HepG2 (cell line): ENCODE measurements at regions not wholly inside any gene's neighbourhood (a gene's known extent, or its start where the extent isn't known, plus 50 kb on each side); places are given as distances from the start of the nearest gene placed in this dataset.

Experiments
- ATAC-seq: fragments of 200-7000 bp; cut with Tn5 transposase; 3 replicates; pipeline ENCODE4 v1.9.1; 2020; ENCODE audit warnings: mild to moderate bottlenecking, moderate library complexity
- BruUV-seq: library from RNA; stranded (reverse); fragments of 400-500 nt; replicated peaks from 2 replicates; lab custom pipeline; 2021; lab: Mats Ljungman, UMichigan
- CTCF ChIA-PET: fragments of 300-600 bp; formaldehyde crosslinking; extraction: SDS; loops from one replicate; lab custom pipeline; 2021; ENCODE audit warnings: low total read pairs, inconsistent platforms, low intra/inter-chr PET ratio; lab: Yijun Ruan, JAX
- POLR2A ChIA-PET: fragments of 350-600 bp; sonication (Branson Sonifier 250); formaldehyde crosslinking; loops from one replicate; lab custom pipeline; 2020; ENCODE audit warnings: antibody characterized with exemption, inconsistent platforms; lab: Yijun Ruan, JAX
- DNase-seq: peaks from one replicate; pipeline ENCODE4 v3.0.0-alpha.2; 2015; ENCODE audit warnings: low spot score
- FAIRE-seq: peaks from 3 replicates; lab custom pipeline; 2011; peaks lifted over from hg19 to GRCh38; lab: Jason Lieb, UNC
- H2AFZ ChIP-seq: one replicate; pipeline ENCODE4 v1.6.1; 2011; ENCODE audit warnings: low read length, inconsistent platforms
- H3K27ac ChIP-seq: fragments of 300-600 bp; 3 replicates; pipeline ENCODE4 v1.8.0; 2011; ENCODE audit warnings: mixed run types, mild to moderate bottlenecking, mixed read lengths, low read length, inconsistent platforms; ENCODE audit not compliant: insufficient read depth; ENCODE audit errors: extremely low read length
- H3K27me3 ChIP-seq, 2 experiments: fragments of 200-600 bp in 1 of 2; 2 replicates in 1 of 2; 3 replicates in 1 of 2; pipeline versions ENCODE4 v1.6.0 to v1.8.0; 2011; ENCODE audit warnings: low read length in 2 of 2, mild to moderate bottlenecking in 2 of 2, moderate library complexity in 2 of 2, inconsistent platforms in 1 of 2; ENCODE audit not compliant: insufficient read depth in 2 of 2, control insufficient read depth in 1 of 2
- H3K36me3 ChIP-seq, 2 experiments: fragments of 200-600 bp in 1 of 2; replicated peaks in 1 of 2; 2 replicates in 1 of 2; 3 replicates in 1 of 2; pipeline versions ENCODE4 v1.5.1 to v1.8.0; 2011; ENCODE audit warnings: low read length in 2 of 2, inconsistent platforms in 1 of 2; ENCODE audit not compliant: insufficient read depth in 2 of 2, control insufficient read depth in 1 of 2
- H3K4me1 ChIP-seq: 2 replicates; pipeline ENCODE4 v1.5.1; 2012; ENCODE audit warnings: low read length, inconsistent platforms; ENCODE audit not compliant: insufficient read depth
- H3K4me2 ChIP-seq: 2 replicates; pipeline ENCODE4 v1.6.0; 2011; ENCODE audit warnings: low read depth, low read length, inconsistent platforms
- H3K4me3 ChIP-seq, 3 experiments: fragments of 200-600 bp in 1 of 3; sonication (generic), shearing (Covaris generic) in 1 of 3; replicated peaks in 1 of 3; 2 replicates each; pipeline ENCODE4 v1.5.1; 2011 to 2016; ENCODE audit warnings: low read length in 3 of 3, inconsistent platforms in 2 of 3, low read depth in 2 of 3, mild to moderate bottlenecking in 2 of 3, control low read depth in 1 of 3, mixed read lengths in 1 of 3; ENCODE audit not compliant: insufficient read depth in 1 of 3
- H3K79me2 ChIP-seq: one replicate; pipeline ENCODE4 v1.6.1; 2011; ENCODE audit warnings: low read length, inconsistent platforms; ENCODE audit not compliant: insufficient read depth
- H3K9ac ChIP-seq: 2 replicates; pipeline ENCODE4 v1.6.0; 2011; ENCODE audit warnings: mild to moderate bottlenecking, low read depth, low read length, inconsistent platforms; ENCODE audit not compliant: insufficient read depth
- H3K9me3 ChIP-seq: 2 replicates; pipeline ENCODE4 v1.5.1; 2012; ENCODE audit warnings: mild to moderate bottlenecking, low read length
- H4K20me1 ChIP-seq: 2 replicates; pipeline ENCODE4 v1.6.0; 2011; ENCODE audit warnings: inconsistent platforms, mild to moderate bottlenecking, low read length, moderate library complexity; ENCODE audit not compliant: insufficient read depth
- BORCS8-MEF2B ChIP-seq: sonication (generic); formaldehyde crosslinking; IDR thresholded peaks from 2 replicates; pipeline ENCODE4 v1.8.0; 2022; ENCODE audit warnings: mild to moderate bottlenecking, missing genetic modification reagents
- DPF2 ChIP-seq: sonication (generic); formaldehyde crosslinking; IDR thresholded peaks from 2 replicates; pipeline ENCODE4 v1.4.0; 2020; ENCODE audit warnings: mild to moderate bottlenecking, low read depth, missing genetic modification reagents, borderline replicate concordance
- JUND ChIP-seq: sonication (generic); formaldehyde crosslinking; IDR thresholded peaks from 2 replicates; pipeline ENCODE4 v1.8.0; 2022; ENCODE audit warnings: mild to moderate bottlenecking, missing genetic modification reagents
- REL ChIP-seq: sonication (generic); formaldehyde crosslinking; conservative IDR thresholded peaks from 2 replicates; pipeline ENCODE4 v1.8.0; 2022; ENCODE audit warnings: mild to moderate bottlenecking, missing genetic modification reagents, moderate library complexity
- RELA ChIP-seq: sonication (generic); formaldehyde crosslinking; IDR thresholded peaks from 2 replicates; pipeline ENCODE4 v1.4.0; 2020; ENCODE audit warnings: missing genetic modification reagents
- SALL2 ChIP-seq: sonication (generic); formaldehyde crosslinking; IDR thresholded peaks from 2 replicates; pipeline ENCODE4 v1.8.1; 2023; ENCODE audit warnings: mild to moderate bottlenecking, missing genetic modification reagents, inconsistent platforms
- YY1 ChIP-seq: IDR thresholded peaks from 2 replicates; pipeline ENCODE4 v1.6.1; 2011; ENCODE audit warnings: low read length, low read depth, moderate library complexity, mild to moderate bottlenecking; ENCODE audit not compliant: insufficient read depth, insufficient replicate concordance
- ZFP82 ChIP-seq: sonication (generic); formaldehyde crosslinking; IDR thresholded peaks from 2 replicates; pipeline ENCODE4 v1.5.1; 2020; ENCODE audit warnings: mild to moderate bottlenecking, missing genetic modification reagents, borderline replicate concordance
- ZFYVE20 ChIP-seq: sonication (generic); formaldehyde crosslinking; IDR thresholded peaks from 2 replicates; pipeline ENCODE4 v1.8.0; 2023; ENCODE audit warnings: low read depth, mild to moderate bottlenecking, moderate library complexity, missing genetic modification reagents, borderline replicate concordance
- ZMAT3 ChIP-seq: sonication (generic); formaldehyde crosslinking; conservative IDR thresholded peaks from 2 replicates; pipeline ENCODE4 v1.7.0; 2021; ENCODE audit warnings: missing genetic modification reagents
- ZNF775 ChIP-seq: sonication (generic); formaldehyde crosslinking; IDR thresholded peaks from 2 replicates; pipeline ENCODE4 v1.4.0; 2020; ENCODE audit warnings: missing genetic modification reagents, mild to moderate bottlenecking, moderate library complexity, borderline replicate concordance
- WGBS: methylation state at CpG from one replicate; pipeline ENCODE4 v1.1.6; 2017; ENCODE audit warnings: low lambda C conversion rate; 5-methylcytosine and 5-hydroxymethylcytosine counted together
- in situ Hi-C: cut with HindIII; loops from 2 replicates; pipeline ENCODE4 v1.10.0; 2017; ENCODE audit warnings: low pct_unique_long_range_greater_than_20kb; ENCODE audit not compliant: extremely low pct_ligation_motif_present
- intact Hi-C: fragments of 100-400 bp; cut with micrococcal nuclease; formaldehyde crosslinking; loops from one replicate; pipeline ENCODE4 v1.10.0; 2022; ENCODE audit not compliant: unreplicated experiment
- TF ChIP-seq, protein P1 (sequence below): sonication (generic); formaldehyde crosslinking; IDR thresholded peaks from 2 replicates; pipeline ENCODE4 v1.4.0; 2020; ENCODE audit warnings: mild to moderate bottlenecking, low read depth, missing genetic modification reagents
- TF ChIP-seq, protein P2 (sequence below): sonication (generic); formaldehyde crosslinking; IDR thresholded peaks from 2 replicates; pipeline ENCODE4 v1.8.1; 2023; ENCODE audit warnings: missing genetic modification reagents, mild to moderate bottlenecking, borderline replicate concordance
- TF ChIP-seq, protein P3 (sequence below): sonication (generic); formaldehyde crosslinking; IDR thresholded peaks from 2 replicates; pipeline ENCODE4 v1.8.0; 2022; ENCODE audit warnings: missing genetic modification reagents, low read depth, mild to moderate bottlenecking, borderline replicate concordance
- TF ChIP-seq, protein P4 (sequence below): sonication (generic); formaldehyde crosslinking; IDR thresholded peaks from 2 replicates; pipeline ENCODE4 v1.5.0; 2020; ENCODE audit warnings: missing genetic modification reagents

DNA sequence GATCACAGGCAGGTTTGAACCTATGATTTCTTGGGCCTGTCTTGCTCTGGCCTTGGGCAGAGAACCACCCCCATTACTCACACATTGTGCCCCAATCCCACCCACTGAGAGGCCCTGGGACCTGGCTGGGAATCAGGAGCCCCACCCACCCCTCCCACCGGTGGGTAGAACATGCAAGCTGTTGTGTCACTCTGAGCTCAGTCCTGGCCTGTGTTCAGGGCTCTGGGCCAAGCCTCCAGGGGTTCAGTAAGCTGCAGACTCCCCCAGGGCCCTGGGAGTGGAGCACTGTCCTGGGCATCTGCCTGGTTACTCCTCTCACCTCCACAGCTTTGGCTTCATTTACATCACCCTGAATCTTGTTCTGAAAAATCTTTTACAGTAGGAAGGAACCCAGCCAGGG is 270.5 kb downstream of the RRAGC start:
- H3K4me1 ChIP-seq, result no peaks in the 10 kb centered on the region
- no peak overlapping the region for H3K9ac ChIP-seq
- H3K27ac ChIP-seq, result no peak overlapping the region
- no peak overlapping the region for H2AFZ ChIP-seq
- intact Hi-C loops, result no loop called here
- H3K79me2 ChIP-seq, result no peaks in the 10 kb centered on the region
- FAIRE-seq (no peak), DNase-seq (no peak)
- no peaks in the 10 kb centered on the region for H4K20me1 ChIP-seq
- no peak for TF ChIP-seq ZFYVE20 (CRISPR knock-in tag)
- TF ChIP-seq, all 625 proteins: peak for 0
- H3K27me3 ChIP-seq, result peaks cover 0 to 7% of the 10 kb centered on the region in 2 experiments; a peak in 3 of 5 replicates
- no peak for ATAC-seq
- H3K36me3 ChIP-seq, result no peaks in the 10 kb centered on the region
- no peak overlapping the region for H3K4me2 ChIP-seq
- ChIA-PET CTCF (no interaction called here), POLR2A (no interaction called here)
- BruUV-seq, result no TSS peak
- no peaks in the 10 kb centered on the region for H3K9me3 ChIP-seq
- in situ Hi-C loops, result loop anchor here (10.0 kb wide), 1 partner anchor 554 kb away; no protein-coding TSS in a partner anchor
- no peak overlapping the region for H3K4me3 ChIP-seq
- WGBS, result 0% methylated on average over 1 of the region's 1 CpG

DNA sequence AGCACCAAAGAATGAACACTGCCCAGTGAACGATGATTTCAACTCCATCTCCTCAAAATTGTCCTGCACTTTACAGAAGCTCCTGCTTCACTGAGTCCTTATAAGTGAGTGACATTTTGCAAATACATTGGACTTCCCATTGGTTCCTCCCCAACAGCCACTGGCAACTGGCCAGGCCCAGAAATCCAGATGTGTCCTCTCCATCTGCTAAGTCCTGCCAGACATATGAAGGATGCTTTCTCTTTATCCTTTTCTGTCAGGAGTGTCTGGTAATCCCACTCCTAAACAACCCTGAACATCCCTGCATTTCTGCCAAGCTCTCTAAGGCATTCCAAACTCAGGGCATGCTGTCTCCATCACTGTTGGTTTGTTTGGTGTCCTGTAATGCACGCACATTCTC is 271.8 kb downstream of the RRAGC start:
- no TSS peak for BruUV-seq
- no peaks in the 10 kb centered on the region for H4K20me1 ChIP-seq
- 46% methylated on average over 2 of the region's 2 CpGs for WGBS
- intact Hi-C loops, result no loop called here
- no peak overlapping the region for H3K27ac ChIP-seq
- H3K4me2 ChIP-seq, result no peak overlapping the region
- H3K9ac ChIP-seq, result no peak overlapping the region
- DNase-seq (no peak), ATAC-seq (no peak), FAIRE-seq (no peak)
- H3K27me3 ChIP-seq, result no peaks in the 10 kb centered on the region; a peak in 1 of 5 replicates
- no peaks in the 10 kb centered on the region for H3K4me1 ChIP-seq
- no peaks in the 10 kb centered on the region for H3K36me3 ChIP-seq
- no peaks in the 10 kb centered on the region for H3K79me2 ChIP-seq
- POLR2A ChIA-PET, result no interaction called here
- no peak overlapping the region for H2AFZ ChIP-seq
- CTCF ChIA-PET, result interaction anchor here (0.6 to 1.2 kb wide), 3 partner anchors 547 to 561 kb away, joined by 3 to 4 read pairs (median 3); no protein-coding TSS in a partner anchor
- no peak overlapping the region for H3K4me3 ChIP-seq
- in situ Hi-C loops, result loop anchor here (10.0 kb wide), 1 partner anchor 553 kb away; no protein-coding TSS in a partner anchor
- no peaks in the 10 kb centered on the region for H3K9me3 ChIP-seq
- TF ChIP-seq JUND (no peak), DPF2 (CRISPR knock-in tag) (no peak), ZFP82 (no peak), ZNF775 (CRISPR knock-in tag) (no peak), BORCS8-MEF2B (CRISPR knock-in tag) (no peak), YY1 (no peak), SALL2 (CRISPR knock-in tag) (no peak), ZMAT3 (CRISPR knock-in tag) (no peak), REL (CRISPR knock-in tag) (no peak), RELA (CRISPR knock-in tag) (no peak)
- TF ChIP-seq, protein P1, sequence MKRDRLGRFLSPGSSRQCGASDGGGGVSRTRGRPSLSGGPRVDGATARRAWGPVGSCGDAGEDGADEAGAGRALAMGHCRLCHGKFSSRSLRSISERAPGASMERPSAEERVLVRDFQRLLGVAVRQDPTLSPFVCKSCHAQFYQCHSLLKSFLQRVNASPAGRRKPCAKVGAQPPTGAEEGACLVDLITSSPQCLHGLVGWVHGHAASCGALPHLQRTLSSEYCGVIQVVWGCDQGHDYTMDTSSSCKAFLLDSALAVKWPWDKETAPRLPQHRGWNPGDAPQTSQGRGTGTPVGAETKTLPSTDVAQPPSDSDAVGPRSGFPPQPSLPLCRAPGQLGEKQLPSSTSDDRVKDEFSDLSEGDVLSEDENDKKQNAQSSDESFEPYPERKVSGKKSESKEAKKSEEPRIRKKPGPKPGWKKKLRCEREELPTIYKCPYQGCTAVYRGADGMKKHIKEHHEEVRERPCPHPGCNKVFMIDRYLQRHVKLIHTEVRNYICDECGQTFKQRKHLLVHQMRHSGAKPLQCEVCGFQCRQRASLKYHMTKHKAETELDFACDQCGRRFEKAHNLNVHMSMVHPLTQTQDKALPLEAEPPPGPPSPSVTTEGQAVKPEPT (CRISPR knock-in tag), result no peak
- TF ChIP-seq, protein P2, sequence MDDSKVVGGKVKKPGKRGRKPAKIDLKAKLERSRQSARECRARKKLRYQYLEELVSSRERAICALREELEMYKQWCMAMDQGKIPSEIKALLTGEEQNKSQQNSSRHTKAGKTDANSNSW, result no peak
- TF ChIP-seq, protein P3, sequence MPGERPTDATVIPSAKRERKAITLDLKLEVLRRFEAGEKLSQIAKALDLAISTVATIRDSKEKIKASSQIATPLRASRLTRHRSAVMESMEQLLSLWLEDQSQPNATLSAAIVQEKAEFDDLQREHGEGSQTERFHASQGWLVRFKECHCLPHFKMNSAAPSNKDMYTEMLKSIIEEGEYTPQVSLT (CRISPR knock-in tag), result no peak
- TF ChIP-seq, protein P4, sequence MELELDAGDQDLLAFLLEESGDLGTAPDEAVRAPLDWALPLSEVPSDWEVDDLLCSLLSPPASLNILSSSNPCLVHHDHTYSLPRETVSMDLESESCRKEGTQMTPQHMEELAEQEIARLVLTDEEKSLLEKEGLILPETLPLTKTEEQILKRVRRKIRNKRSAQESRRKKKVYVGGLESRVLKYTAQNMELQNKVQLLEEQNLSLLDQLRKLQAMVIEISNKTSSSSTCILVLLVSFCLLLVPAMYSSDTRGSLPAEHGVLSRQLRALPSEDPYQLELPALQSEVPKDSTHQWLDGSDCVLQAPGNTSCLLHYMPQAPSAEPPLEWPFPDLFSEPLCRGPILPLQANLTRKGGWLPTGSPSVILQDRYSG (CRISPR knock-in tag), result no peak
